ENCODE measurements at regions not wholly inside any gene's neighbourhood (a gene's known extent, or its start where the extent isn't known, plus 50 kb on each side); places are given as distances from the start of the nearest gene placed in this dataset.

DNA sequence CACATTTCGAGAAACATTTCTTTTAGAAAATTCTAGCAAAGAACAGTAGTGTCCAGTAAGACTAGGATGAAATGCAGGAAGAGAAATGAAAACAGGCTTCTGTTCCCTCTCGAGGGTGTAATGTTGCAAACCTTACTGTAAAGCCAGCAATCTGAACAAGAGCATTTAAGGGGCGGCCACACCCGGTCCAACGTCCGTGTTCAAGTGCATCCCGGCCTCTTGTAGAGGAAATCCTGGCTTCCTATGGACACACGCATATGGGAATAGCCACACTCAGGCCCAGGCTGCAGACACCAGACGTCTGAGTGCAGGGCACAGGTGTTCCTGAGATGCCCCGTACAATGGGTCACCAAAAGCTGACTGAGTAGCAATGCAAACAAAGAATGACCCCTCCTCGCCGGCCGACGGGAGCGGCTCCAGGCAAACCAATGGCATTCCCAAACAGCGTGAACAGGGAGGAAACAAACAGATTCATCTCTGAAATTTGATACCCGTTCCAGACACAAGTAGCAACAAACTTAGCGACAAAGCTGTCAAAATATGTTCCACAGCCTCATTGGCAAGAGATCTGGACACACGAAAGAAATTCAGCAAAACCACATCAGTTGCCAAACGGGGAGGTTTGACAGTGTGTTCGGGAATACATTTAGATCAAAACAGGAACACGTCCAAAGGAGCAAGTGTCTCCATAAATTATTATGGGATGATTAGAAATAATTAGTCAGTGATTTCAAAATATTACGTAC lies 278.6 kb upstream of the TSHZ3 start:
- TF ChIP-seq POLR2A (IDR thresholded peaks at IDR 0.05; ENCODE audit: low read depth) = no peak
- TF ChIP-seq, protein P1, sequence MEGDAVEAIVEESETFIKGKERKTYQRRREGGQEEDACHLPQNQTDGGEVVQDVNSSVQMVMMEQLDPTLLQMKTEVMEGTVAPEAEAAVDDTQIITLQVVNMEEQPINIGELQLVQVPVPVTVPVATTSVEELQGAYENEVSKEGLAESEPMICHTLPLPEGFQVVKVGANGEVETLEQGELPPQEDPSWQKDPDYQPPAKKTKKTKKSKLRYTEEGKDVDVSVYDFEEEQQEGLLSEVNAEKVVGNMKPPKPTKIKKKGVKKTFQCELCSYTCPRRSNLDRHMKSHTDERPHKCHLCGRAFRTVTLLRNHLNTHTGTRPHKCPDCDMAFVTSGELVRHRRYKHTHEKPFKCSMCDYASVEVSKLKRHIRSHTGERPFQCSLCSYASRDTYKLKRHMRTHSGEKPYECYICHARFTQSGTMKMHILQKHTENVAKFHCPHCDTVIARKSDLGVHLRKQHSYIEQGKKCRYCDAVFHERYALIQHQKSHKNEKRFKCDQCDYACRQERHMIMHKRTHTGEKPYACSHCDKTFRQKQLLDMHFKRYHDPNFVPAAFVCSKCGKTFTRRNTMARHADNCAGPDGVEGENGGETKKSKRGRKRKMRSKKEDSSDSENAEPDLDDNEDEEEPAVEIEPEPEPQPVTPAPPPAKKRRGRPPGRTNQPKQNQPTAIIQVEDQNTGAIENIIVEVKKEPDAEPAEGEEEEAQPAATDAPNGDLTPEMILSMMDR (IDR thresholded peaks at IDR 0.05) = no peak

Measured in esophagus muscularis mucosa (tissue), 3 donors.